Psoas muscle (tissue), 7 donors: ENCODE measurements at regions not wholly inside any gene's neighbourhood (a gene's known extent, or its start where the extent isn't known, plus 50 kb on each side); places are given as distances from the start of the nearest gene placed in this dataset.

Source experiments
- ATAC-seq, 4 donors: fragments of 200-7000 bp; cut with Tn5 transposase; one replicate each; pipeline ENCODE4 v1.9.1; 2020; ENCODE audit warnings: moderate library complexity in 3 of 4, mild to moderate bottlenecking in 2 of 4
- DNase-seq, 2 donors: peaks; one replicate each; pipeline ENCODE4 v3.0.0-alpha.2; 2020
- H3K27ac ChIP-seq: fragments of 200-600 bp; one replicate; pipeline ENCODE4 v1.8.0; 2022
- H3K27me3 ChIP-seq, 3 donors: fragments of 200-600 bp in 1 of 3; one replicate each; pipeline versions ENCODE4 v1.6.1 to v1.8.0; 2013 to 2022; ENCODE audit warnings: low read length in 2 of 3, mild to moderate bottlenecking in 2 of 3, moderate library complexity in 1 of 3; ENCODE audit not compliant: insufficient read depth in 3 of 3
- H3K36me3 ChIP-seq, 2 donors: fragments of 200-600 bp in 1 of 2; one replicate each; pipeline versions ENCODE4 v1.6.1 to v1.8.0; 2013 to 2022; ENCODE audit warnings: low read depth in 1 of 2, mild to moderate bottlenecking in 1 of 2, moderate library complexity in 1 of 2; ENCODE audit not compliant: insufficient read depth in 1 of 2
- H3K4me1 ChIP-seq: fragments of 200-600 bp; one replicate; pipeline ENCODE4 v1.8.0; 2022
- H3K4me3 ChIP-seq: fragments of 200-600 bp; one replicate; pipeline ENCODE4 v1.8.0; 2022; ENCODE audit warnings: mild to moderate bottlenecking
- H3K9me3 ChIP-seq: fragments of 200-600 bp; one replicate; pipeline ENCODE4 v1.8.0; 2022
- CTCF ChIP-seq: fragments of 200-600 bp; IDR thresholded peaks from one replicate; pipeline ENCODE4 v1.8.0; 2022; ENCODE audit warnings: antibody characterized with exemption
- WGBS, 3 donors: extraction: QIAGEN DNeasy Blood & Tissue Kit; methylation state at CpG; one replicate each; pipeline versions ENCODE4 v1.1.6 to v1.1.7; 2013; 5-methylcytosine and 5-hydroxymethylcytosine counted together
- intact Hi-C, 2 donors: fragments of 100-400 bp; cut with DNase I; formaldehyde crosslinking; loops; one replicate each; pipeline versions ENCODE4 v1.11.0 to v1.14.2; 2022
- donor health status: healthy with polysubstance abuse.
- donor health status: DM: no; HTN: no; CAD: no; lungs with moderate emphysema.
- donor health status: Bipolar disorder and iron deficiency.
- donor health status: healthy.
- donor health status: DM: yes; HTN: yes; CAD: no.
- donor health status: DM: no; HTN: no; CAD: no.
- donor health status: DM: yes; HTN: yes; CAD: no.

- H3K36me3 ChIP-seq: no peaks in the 10 kb centered on the region
- H3K27ac ChIP-seq: no peak overlapping the region
- H3K4me3 ChIP-seq: no peak overlapping the region
- TF ChIP-seq CTCF: no peak
- DNase-seq (no peak), ATAC-seq (no peak)
- H3K9me3 ChIP-seq: no peaks in the 10 kb centered on the region
- no peaks in the 10 kb centered on the region for H3K27me3 ChIP-seq
- no peaks in the 10 kb centered on the region for H3K4me1 ChIP-seq
- WGBS, 3 donors: 79 to 81% (median 80%) methylated on average over 7 of the region's 7 CpGs
- intact Hi-C loops: no loop called here
Measured at GRCh38 chr5:8641786-8642505, 773.0 kb downstream of the MTRR start.

- Histone ChIP-seq H3K4me1 (no peaks in the 10 kb centered on the region), H3K9me3 (no peaks in the 10 kb centered on the region), H3K36me3 (no peaks in the 10 kb centered on the region), H3K4me3 (no peak overlapping the region), H3K27ac (no peak overlapping the region), H3K27me3 (no peaks in the 10 kb centered on the region)
- TF ChIP-seq CTCF: no peak
- intact Hi-C loops: no loop called here
- WGBS, 3 donors: 49 to 53% (median 53%) methylated on average over 3 of the region's 3 CpGs
- ATAC-seq (no peak), DNase-seq (no peak)
Measured at GRCh38 chr5:8644377-8644776, 775.4 kb downstream of the MTRR start.

GRCh38 chr5:8647111-8647510, 778.2 kb downstream of the MTRR start:
- intact Hi-C loops: no loop called here
- no peak overlapping the region for H3K4me3 ChIP-seq
- no peak for TF ChIP-seq CTCF
- no peaks in the 10 kb centered on the region for H3K27me3 ChIP-seq
- no peak overlapping the region for H3K27ac ChIP-seq
- no peaks in the 10 kb centered on the region for H3K4me1 ChIP-seq
- ATAC-seq (no peak), DNase-seq (no peak)
- no peaks in the 10 kb centered on the region for H3K9me3 ChIP-seq
- no peaks in the 10 kb centered on the region for H3K36me3 ChIP-seq

GRCh38 chr5:8650186-8650585, 781.2 kb downstream of the MTRR start:
- no peak overlapping the region for H3K4me3 ChIP-seq
- no peak overlapping the region for H3K27ac ChIP-seq
- no peaks in the 10 kb centered on the region for H3K36me3 ChIP-seq
- DNase-seq (no peak), ATAC-seq (no peak)
- TF ChIP-seq CTCF: no peak
- intact Hi-C loops: no loop called here
- H3K9me3 ChIP-seq: no peaks in the 10 kb centered on the region
- no peaks in the 10 kb centered on the region for H3K27me3 ChIP-seq
- WGBS, 3 donors: 72 to 78% (median 76%) methylated on average over 6 of the region's 6 CpGs
- H3K4me1 ChIP-seq: no peaks in the 10 kb centered on the region
